HG03520 (cell line): ENCODE measurements at regions not wholly inside any gene's neighbourhood (a gene's known extent, or its start where the extent isn't known, plus 50 kb on each side); places are given as distances from the start of the nearest gene placed in this dataset.

Source experiments
- ATAC-seq: cut with Tn5 transposase; IDR thresholded peaks from one replicate; pipeline ENCODE4 v1.9.1; 2021; ENCODE audit warnings: mild to moderate bottlenecking, moderate library complexity; ENCODE audit not compliant: unreplicated experiment

DNA sequence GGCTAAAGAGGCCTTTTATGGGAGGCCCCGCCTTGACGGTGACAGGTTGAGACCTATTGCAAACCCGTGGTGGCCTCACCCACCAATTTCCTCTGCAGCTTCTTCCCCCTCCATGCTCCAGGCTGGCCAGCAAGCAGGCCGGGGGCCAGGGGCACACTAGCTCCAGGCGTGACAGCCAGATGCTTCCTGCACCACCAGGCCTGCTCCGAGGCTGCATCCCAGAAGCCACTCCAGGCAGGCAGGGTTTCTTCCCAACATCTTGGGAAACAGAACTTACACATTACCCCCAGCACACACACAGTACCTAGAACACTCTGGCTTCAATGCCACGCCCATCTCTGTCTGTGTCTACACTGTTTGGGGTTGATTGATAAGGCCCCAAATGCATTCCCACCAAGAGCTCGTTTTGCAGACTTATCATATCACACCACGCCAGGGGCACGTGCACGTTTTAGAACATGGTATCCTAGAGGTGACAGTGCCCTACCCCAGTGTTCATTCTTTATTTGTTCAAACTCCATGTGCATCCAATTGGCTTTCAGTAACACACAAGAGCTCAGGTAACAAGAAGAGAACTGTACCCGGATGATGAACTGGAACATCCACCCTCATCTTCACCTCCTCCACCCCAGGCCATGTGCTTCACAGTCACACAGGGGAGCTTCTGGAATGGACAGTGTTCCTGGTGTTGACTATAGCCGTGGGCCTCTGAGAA, 221.4 kb upstream of the RREB1 start:
- ATAC-seq, result no peak

DNA sequence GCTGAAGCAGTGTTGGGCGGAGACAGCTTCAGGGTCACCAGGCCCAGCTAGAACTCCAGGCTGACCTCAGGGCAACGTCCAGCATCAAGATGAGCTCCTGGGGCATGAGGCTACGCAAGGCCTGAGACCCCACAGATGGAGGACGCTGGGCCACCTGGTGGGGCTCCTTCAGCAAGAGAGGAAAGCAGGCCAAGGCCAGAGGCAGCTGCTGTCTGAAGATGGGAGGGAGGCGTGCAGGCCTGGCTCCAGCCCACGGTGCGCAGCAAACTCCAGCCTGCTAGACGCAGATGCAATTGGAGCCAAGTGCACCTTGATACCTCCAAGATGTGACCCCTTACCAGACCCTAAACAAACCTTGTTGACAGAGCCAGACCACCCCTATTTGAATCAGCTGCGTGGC, 220.9 kb upstream of the RREB1 start:
- ATAC-seq, result no peak

DNA sequence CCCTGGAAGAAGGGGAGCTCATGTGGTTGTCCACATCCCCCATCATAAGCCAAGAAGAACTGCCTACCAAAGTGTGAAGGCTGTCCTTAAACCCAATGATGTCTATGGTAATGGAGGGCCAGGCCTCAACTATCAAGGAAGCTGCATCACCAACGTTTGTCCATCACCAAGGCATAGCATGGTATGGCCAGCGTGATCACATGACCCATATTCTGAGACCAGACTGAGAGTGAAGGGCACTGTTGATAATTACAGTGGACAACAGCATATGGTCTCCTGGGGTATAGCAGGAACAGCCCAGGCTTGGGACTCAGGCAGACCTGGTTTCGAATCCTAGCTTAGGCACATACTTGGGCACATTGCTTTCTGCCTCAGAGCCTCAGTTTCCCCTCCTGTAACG, 218.2 kb upstream of the RREB1 start:
- no peak for ATAC-seq

DNA sequence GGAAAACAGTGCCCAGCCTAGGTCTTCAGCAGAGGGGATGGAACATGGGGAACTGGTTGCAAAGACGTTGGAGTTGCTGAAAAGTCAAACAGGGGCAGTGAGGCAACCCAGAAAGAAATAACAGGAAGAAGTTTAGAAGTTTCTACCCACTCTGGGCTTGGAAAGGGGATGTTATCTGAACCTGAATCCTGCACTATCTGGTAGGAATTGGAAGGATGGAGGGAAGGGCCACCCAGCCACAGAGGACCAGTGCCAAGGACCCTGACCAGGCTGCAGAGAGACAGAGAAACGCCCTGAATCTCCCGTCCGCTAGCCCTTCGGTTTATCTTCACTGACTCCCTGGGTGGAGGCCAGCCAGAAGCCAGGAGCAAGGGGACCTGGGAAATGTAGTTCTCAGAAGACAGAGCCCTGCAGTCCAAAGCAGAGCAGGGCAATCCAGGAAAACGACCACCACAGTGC, 217.3 kb upstream of the RREB1 start:
- no peak for ATAC-seq

DNA sequence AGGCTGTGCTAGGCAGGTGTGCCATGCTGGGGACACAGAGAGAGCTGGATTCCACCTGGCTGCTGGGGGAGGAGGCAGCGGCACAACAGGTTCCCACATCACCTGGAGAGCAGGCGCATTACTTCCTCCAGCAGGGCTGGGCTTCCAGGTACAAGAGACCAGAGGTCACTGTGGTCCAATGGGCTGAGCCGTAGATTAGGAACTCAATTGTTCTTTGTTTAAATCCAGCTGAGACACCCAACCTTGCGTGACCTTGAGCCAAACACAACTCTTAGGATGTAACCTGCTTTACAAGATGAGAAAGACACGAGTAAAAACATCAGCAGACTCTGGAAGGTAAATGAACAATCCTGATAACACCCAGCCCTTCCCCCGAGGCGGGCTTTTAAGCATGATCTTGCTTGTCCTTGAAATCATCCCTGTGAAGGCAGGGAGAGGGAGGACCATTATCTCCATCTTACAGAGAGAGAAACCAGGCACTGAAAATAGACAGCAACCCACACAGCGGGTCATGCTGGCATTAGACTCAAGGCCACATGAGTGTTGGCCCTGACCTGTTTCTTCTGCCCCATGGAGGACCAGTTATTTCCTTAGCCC, 216.5 kb upstream of the RREB1 start:
- ATAC-seq, result no peak

DNA sequence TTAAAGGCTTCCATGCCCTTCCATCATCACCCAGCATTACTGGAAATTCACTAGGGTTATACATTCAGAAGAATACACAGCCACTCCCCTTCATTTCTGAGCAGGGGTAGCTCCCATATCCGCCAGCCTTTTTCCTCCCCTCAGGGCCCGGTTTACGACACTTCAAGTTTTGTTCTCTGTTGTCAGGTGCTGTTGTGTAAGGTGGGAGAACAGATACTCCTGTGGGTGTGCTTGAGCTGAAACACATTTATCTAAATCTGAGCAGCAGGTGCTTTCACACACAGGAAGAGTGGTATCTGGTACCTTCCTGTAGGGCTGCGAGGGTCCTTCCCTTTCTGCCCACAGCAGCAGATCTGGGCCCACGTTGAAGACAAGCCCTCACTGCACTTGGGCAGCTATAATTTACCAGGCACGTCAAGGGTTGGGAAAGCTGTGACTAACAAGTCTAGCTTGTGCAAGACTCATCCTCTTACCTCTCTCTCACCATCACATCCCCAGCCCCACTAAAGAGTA, 215.8 kb upstream of the RREB1 start:
- ATAC-seq, result no peak

DNA sequence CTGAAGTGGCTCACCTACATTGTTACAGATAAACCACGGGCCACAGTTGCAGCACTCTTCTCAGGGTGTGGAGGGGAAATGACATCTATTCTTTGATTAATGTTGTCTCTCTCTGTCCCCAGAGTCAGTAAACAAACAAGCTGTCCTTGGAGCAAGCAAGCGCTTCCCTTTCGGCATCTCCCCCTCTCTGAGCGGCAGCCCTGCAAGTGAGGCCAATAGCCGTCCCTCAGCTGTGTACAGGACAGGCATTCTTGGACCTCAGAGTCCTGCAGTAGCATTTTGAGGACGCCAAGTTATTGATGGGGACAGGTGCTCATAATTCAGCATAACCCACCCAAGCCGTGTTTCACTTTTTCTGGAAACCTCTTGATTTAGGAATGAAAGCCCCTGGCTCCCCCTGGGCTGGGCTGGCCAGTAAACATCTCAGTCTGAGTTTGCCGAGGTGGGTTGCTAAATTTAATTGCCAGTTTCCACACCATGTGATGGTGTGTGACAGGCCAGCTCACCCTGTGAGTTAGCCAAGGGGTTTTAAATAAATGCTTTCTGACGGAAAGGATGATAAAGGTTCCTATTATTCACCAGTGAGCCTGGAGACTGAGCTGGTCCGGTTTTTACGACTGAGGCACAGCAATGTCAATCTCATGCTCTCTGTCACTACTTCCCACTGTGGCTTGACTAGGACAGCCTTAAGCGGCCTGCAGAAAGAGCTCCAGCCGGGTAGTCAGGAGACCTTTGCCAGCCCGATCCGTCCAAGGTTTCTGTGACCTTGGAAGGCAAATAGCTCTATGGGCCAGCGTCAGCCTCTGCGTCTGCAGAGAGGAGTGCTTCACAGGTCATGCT, 214.8 kb upstream of the RREB1 start:
- no peak for ATAC-seq

DNA sequence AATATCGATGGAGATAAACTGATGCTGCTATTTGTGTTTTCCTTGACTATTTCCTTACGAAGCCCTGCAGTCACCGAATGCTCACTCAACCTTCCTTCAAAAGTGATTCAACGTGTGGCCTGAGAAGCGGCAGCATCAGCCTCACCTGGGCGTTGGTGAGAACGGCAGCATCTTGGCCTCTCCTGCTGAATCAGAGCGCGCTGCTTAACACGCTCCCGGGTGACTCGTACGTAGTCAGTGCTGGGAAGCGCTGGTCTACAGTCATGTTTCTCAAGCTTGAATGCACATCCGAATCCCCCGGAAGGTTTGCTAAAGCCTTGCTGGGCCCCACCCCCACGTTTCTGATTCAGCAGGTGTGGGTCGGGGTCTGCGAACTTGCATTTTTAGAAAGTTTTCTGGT, 214.1 kb upstream of the RREB1 start:
- ATAC-seq, result no peak

DNA sequence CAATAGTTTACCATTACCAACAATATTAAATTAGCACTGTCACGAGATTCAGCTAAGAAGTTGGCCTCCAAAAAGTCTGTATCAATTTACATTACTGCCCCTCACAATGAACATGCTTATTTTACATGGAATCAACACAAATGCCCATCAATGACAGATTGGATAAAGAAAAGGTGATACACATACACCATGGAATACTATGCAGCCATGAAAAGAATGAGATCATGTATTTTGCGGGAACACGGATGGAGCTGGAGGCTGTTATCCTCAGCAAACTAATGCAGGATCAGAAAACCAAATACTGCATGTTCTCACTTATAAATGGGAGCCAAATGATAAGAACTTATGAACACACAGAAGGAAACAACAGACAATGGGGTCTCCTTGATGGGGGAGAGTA, 211.8 kb upstream of the RREB1 start:
- ATAC-seq, result no peak

DNA sequence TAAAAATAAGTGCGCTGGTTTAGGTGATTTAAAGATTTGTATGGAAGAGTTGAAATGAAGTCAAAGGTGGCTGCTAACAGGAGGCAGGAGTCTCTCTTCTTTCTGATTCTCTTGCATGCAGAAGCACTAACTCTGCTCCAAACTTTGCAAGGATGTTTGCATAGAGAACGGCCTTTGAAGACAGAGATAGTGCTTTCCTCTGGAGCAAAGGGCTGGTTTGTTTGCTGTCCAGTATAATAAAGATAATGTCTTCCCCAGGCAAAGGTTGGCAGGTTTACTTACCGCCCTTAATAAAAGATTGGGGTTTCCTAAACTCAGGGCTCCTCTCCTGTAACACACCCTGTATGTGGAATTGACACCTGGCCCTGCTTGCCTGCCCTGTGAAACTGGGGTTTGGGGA, 210.6 kb upstream of the RREB1 start:
- no peak for ATAC-seq

DNA sequence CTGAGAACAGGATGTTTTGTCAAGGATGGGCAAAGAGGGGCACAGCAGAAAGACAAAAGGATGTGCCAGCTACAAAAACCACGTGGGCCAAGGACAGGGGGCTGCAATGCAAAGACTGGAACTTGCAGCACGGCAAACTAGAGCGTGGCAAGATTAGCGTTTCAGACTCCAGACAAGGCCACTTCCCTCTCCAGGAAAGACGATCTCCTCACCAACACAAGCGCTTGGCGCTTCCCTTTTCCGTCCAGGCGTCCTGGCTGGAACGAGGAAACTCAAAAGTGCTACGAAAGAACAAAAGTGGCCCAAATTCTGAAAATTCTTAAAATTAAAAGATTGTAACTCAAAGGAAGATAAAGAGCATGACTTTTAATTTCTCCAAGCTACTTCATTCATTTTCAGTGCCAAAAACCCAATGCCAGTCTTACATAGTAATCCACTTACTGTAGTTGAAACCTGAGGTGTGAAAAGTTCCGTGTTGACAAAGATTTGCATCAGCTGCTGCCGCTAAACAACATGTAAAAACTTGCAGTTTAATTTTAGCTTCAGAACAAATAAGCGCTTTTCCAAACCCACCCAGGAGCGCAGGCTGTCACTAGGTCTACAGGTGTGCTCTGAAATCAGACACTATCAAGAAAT, 207.1 kb upstream of the RREB1 start:
- no peak for ATAC-seq

DNA sequence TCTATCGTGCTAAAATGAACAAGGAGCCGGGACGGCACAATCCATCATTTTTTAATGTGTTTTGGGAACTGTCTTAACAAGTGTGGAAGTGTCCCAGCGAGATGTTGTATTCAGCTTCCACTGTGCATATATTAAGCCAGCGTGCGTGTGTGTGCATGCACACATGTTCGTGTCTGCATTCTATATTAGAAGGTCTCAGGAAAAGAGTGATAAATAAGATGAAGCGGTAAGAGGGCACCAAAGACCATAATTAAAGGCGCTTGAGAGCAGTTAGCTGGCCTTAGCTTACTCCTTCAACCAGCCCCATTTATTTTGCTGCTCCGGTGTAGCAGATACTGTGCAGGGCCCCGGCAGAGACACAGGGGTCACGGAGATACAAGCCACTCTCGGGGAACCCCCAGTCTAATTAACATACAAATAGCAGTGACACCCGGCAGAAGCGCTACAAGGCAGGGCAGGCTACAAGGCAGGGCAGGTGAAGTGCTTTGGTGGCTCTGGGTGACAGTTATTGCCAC, 206.5 kb upstream of the RREB1 start:
- ATAC-seq, result no peak

DNA sequence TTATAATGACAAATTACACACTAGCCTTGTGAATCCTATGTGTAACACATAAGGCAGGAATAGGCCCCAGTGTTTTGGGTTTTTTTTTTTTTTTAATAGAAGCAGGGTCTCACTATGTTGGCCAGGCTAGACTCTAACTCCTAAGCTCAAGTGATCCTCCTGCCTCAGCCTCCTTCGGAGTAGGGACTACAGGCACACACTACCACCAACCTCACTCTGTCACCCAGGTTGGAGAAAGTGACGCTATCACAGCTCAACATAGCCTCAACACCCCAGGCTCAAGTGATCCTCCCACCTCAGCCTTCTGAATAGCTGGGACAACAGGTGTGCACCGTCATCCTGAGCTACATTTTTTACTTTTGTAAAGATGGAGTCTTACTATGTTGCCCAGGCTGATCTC, 205.8 kb upstream of the RREB1 start:
- ATAC-seq, result no peak

DNA sequence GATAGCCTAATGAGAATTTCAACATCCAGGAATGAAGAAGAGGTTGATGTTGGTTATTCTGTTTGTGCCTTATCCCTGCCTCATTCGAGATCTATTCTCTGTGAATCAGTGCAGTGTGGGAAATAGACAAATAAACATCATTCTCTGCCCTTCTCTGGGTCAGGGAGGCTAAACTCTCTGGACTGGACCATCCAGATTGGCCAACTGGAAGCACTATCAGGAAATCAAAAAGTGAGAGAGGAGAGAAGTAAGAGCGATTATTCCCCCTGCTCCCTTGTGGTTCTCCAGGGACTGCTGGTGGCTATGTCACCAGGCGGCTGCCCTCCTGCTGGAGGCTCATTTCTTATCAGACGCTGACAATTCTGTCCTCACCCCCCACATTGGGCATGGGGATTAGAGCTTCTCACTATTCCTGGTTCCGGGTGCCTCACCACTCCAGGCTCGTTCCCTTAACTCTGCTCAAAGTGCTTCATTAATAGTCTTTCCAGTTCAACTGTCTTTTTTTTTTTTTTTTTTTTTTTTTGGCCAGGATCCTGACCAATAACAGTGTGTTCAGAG, 201.7 kb upstream of the RREB1 start:
- ATAC-seq, result no peak

DNA sequence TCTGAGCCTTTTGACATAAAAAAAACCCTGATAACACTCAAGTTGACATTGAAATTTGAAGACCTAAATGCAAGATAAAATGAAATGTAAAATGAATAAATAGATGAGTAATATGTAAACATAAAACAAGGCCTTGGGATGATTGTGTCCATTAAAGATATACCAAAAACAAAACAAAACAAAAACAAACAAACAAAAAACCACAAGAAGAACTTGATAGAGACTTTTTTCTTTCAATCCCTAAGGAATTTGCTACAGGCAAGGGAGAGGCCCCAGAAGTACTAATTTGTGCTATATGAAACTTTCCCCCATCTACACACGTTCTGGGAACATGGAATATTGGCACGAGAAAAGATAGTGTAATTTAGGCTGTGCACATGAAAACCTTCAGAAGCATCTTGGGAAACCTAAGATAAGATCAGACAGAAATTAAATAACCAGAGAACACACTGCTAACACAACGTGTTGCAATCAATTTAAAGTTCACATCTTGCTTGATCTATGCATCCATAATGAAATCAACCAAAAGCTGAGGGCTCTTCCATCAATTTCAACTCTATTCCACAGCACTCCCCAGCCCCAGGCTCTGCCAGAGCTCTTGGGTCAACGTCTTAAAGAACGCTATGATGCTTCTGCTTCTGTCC, 201.1 kb upstream of the RREB1 start:
- no peak for ATAC-seq

DNA sequence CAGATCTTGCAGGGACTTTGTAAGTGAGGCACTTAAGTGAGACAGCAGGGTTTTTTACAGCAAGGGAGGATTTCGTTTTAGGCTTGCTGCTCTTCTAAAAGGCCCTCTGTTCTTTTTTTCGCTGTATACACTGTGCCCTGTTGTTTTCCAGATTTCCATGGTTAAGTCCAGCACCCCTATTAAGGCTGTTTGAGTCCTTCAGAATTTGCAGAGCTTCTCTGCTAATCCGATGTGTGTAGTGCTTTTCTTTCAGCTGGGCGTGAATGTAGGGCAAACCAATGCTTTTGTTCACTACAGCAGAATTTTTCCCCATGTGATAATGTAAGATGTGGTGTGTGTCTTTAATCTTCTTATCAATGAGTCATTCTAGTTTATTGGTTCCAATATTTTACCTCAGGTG, 200.5 kb upstream of the RREB1 start:
- no peak for ATAC-seq

DNA sequence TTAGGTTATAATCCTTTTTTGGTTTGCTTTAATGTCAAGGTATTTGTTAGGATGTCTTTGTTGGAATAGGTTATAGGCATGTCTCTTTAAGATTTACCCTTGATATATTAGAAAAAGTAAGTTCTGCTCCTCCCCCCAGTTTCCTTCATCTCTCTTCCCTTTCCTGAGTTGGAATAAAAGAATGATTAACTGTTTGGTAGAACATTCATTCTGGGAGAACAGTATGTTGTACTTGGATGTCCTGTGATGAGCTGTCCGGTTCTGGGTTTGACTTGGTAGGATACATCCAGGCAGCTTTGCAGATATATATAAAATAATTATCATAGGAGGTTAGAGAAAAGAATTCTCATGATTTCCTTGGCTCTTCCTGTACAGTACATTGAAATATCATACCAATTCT, 199.6 kb upstream of the RREB1 start:
- ATAC-seq, result no peak

DNA sequence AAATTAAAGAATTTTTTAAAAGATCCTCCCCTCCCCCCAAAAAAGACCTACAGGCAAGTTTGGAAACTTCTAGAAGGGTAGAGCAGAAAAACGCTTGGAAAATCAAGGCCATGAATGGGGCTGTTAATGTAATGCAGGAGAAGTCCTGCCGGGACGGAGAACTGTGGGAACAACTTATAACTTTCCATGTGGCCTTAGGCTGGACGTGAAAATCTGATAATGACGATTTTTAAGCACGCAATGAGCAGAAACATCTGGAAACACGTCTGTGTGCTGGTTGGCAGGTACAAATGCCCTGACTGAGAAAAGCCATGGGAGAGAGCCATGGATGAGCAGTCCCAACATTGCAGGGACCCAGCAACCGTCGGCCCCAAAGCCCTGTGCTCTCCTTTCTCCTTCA, 198.7 kb upstream of the RREB1 start:
- ATAC-seq, result no peak

DNA sequence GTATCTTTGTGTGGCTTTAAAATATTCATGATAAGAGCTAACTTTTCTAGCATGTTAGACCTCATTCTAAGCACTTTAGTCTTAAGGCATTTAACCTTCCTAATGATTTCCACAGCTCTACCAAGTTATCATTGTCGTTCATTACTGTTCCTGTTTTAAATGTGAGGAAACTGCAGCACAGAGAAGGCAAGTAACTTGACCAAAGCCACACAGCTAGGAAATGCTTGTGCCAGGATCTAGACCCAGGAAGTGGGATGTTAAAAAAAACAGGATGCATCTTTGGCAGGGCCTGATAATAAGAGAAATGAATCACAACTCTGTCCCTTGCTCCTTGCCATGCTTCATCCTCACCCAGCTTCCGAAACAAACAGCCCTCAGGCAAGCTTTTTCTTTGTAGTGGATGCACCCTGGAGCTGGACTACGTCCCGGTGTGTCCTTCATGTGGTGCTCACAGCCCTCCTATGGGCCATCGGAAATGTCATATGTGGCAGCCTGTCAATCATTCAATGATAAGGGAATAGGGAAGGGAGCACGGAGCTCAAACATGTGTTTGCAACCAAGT, 196.9 kb upstream of the RREB1 start:
- no peak for ATAC-seq

DNA sequence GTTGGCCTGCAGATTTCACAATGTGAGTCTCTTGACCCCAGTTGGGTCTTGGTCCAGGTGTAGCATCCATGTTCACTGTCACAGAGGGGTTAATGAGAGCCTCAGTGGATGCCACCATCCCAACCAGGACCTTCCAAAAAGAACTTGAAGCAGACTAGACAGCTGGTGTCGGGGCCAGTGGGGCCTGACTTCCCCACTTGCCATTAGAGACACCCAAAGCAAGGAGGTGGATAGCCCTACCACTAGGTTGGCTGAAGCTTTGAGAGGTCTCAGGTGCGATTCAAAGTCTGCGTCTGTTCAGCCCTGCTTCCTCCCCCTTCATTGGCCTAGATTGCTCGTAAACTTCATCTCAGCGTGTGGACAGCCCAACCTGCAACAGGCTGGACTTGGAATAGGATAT, 196.4 kb upstream of the RREB1 start:
- ATAC-seq, result no peak
